Kidney glomerular epithelial cell (primary cell): ENCODE measurements at regions not wholly inside any gene's neighbourhood (a gene's known extent, or its start where the extent isn't known, plus 50 kb on each side); places are given as distances from the start of the nearest gene placed in this dataset.
A peak's percentile ranks its signal among the peaks of the same experiment; 100 is the strongest.
"Not testable (repeated sequence)": the region's sequence is repeated elsewhere in the genome, so short reads cannot be mapped to it uniquely, and the experiment has no call there.

Experiments
- DNase-seq: peaks from one replicate; lab custom pipeline; 2025; lab: John Stamatoyannopoulos, UW

DNA sequence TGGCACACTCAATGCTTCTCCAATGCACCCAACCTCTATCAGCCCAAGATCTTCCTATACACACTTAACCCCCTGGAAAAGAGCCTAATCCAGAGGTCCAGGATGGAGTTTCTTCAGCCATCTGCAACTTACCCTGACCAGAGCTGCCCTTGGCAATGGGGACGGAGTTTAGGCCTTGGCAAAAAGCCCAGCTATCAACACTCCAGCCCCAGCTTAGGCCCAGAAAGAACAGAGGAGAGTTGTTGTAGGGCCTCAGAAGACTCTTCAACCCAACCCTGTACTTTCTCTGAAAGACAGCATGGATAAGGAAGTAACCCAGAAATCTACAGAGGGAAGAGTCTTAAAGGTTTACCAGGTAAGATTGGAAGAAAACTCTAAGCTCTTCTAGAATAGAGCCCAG, 219.3 kb upstream of the PELI2 start:
- no peak for DNase-seq

DNA sequence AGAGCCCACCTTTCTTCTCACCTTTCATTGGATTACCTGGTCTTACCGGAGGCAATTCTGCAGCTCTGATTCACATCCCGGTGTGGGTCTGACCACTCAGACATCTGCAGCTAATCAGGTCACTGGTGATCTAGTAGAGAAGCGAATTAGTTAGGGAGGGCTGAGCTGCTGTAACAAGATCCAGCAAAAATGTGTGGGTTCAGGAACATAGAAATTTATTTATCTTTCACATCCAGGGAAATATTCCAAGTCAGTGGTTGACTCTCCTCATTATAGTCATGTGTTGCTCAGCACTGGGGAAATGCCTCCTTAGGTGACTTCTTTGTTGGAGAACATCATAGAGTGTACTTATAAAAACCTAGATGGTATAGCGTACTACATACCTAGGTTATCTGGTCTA, 218.7 kb upstream of the PELI2 start:
- no peak for DNase-seq

DNA sequence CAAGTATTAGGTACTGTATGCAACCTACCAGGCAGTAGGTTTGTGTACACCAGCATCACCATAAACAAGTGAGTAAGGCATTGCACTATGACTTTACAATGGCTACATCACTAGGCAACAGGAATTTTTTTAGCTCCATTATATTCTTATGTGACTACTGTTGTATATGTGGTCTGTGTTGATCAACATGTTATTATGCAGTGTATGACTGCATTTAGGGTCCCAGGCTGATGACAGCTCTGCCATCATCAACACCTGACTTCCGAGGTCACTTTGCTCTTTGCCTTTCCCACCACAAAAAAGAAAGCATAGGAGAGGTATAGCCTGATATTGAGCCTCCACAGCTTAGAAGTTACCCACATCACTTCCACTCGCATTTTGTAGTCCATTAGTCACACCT, 217.5 kb upstream of the PELI2 start:
- DNase-seq = no peak

DNA sequence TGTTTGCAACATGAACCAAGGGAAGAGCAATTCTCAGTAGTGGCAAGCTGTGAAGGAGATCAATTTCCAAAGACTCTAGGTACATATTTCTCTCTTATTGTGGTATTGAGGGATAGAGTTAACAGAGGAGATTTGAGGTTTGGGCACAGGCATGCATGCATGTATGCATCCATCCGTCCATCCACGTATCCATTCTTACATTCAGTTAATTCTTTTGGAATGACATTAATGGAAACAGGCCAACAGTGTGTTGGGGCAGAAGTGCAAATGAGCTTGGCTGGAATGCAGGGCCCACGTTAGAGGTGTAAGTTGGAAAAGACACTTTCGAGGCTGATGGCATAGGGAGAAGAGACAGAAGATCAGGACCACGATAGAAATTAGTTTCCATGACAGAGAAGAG, 216.9 kb upstream of the PELI2 start:
- DNase-seq = no peak

DNA sequence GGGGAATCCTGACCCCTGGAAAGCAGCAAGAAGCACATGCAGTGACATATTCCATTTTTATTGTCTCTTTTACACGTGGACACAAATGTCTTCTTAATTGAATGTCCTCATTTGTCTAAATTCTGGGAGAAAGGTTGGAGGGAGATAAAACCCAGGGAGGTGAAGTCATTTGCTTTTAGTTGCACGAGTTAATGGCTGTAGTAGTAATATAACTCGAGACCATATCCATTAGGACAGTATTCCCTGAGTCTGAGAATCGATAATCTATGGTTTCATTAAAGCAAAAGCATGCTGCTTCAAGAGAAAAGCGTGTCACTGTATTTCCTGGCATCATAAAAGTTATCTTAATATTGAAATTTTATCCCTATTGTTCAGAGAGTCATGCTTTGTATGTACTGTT, 216.0 kb upstream of the PELI2 start:
- DNase-seq = no peak

DNA sequence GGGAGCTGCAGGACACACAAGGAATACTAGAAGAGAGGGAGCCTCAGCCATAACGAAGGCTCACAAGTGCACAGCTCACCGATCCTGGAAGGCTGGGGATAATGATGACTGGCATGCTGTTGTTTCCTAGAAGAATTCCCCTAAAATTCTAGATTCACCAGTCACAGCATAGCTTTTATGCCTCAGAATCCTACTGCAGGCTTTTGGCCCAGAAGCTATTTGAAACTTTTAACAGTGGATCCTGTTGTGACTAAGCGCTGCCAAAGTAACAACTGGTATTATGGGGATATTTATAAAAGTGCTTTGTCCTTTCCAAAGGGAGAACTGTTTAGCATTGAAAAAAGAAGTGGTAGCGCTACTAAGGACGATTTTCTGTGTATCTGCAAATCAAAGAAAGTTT, 214.1 kb upstream of the PELI2 start:
- no peak for DNase-seq

DNA sequence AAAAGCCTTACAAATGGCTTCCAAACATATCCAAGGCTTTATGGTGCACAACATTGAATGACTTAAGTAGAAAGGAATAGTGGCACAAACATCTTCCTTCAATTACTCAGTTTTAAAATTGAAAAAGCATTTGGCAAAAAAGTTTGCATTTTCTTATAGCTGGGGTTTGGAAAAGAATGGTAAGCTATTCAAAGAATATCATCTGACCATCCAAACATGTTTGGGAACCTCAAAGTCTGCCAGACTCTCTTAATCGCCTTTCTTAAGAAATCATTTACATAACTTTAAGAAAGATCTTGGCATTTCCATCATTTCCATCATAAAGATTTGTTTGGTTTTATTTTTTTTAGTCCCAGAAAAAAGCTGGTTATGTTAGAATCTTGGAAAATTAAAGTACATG, 210.1 kb upstream of the PELI2 start:
- no peak for DNase-seq

DNA sequence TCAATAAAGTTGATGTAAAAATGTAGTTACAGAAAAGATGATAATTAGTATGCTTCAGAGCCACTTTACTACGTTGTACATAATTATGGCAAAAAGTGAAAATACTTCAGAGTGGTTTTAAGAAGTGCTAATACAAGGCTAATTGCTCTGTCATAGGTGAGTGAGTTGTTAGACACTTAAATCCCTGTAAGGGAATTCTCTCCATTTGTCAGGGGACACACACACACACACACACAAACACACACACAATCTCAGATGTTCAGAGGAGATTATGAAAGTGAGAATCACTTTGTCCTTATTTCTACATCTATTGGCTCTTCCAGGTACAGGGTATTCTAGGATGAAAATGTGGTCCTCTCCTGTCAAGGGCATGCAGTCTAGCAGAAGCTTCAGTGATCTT, 208.3 kb upstream of the PELI2 start:
- DNase-seq = no peak

DNA sequence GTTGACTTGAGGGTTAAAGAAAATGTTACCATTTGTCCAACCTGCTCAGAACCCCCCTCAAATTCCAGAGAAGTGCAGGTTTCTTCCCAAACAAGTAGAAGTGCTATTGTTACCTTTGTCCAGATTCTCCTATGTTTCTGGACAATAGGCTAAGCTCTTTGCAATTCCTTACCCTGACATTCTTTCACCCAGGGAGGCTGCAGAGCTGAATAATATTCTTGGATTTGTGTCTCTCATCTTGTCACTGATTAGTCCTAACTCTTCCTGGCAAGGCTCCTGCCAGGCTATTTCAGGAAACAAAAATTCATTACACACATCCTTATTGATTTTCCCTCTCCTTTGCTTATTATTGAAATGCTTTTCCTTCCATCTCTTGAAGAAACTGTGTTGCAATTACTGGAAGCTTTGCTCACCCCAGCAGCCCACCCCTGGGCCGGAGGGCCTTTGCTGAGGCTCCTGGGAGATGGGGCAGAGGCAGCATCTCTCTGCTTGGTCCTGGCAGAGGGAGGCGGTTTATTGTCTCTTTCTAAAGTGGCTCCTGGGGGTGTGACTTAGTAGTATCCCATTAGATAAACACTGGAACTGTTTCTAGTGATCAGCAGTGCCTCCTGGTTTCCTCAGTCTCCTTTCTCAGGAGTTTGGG, 207.5 kb upstream of the PELI2 start:
- DNase-seq = no peak

DNA sequence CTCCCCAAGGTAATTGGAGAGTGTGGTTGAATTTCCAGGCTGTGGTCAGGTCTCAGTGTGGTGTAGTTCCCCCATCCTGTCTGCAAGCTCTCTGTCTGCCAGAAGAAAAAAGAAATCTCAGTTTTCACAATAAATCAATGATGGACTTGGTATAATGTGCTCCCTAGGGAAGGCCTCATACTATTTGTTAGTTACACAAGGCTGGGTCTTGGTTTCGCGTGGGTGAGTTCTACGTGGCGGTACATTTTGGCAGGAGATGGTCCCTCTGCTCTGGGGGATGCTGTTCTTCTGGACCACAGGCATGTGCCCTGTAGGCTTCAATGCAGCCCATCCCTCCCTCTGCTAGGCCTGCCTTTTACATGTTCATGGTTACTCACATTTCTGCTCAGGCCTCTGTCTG, 206.4 kb upstream of the PELI2 start:
- DNase-seq = peak; percentile 30

DNA sequence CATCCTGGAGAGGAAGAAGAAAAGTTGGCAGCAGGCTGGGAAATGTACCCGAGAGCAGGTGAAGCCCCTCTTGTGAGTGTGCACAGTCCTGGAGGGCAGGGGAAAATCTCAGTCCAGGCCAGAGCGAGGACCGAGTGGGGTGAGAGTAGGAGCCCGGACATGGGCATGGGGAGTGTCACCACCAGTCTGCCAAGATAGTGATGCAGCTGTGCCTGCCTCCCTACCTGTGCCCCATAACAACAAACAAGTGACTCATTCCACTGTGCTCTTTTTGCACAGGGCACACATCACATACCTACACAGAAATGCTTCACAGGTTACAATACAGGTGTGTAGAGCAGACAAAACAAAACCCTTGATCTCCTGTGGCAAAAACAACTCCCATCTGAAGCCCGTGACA, 205.9 kb upstream of the PELI2 start:
- DNase-seq = no peak

DNA sequence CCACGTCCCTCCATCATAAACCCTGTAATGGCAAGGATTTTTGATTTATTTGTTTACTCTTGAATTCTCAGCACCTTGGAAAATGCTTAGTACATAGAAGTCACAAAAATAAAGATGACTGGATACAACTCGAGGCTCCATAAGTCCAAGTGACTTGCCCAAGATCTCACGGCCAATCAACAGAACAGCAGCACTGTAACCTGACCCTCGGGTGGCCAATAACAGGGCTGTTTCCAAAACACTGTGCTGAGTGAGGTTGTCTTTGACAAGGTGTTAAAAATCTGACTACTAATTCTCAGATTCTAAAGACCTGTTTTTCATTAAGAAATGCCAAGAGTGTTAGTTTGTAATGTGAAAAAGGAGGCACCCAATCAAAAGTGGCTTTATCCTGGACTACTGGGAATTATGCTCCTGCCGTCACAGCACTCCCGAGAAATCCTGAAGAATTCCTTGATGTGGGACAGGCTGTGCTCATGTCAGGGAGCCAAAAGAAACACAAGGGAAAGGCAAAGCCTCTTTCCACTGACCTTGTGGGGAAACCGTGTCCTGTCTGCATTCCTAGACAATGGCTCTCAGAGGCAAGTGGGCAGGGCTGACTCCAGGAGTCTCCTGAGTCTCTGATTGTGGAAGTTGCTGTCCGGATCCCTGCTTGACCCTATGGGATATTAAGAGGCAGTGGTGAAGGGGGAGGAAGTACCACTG, 204.7 kb upstream of the PELI2 start:
- peak; percentile 70 for DNase-seq

DNA sequence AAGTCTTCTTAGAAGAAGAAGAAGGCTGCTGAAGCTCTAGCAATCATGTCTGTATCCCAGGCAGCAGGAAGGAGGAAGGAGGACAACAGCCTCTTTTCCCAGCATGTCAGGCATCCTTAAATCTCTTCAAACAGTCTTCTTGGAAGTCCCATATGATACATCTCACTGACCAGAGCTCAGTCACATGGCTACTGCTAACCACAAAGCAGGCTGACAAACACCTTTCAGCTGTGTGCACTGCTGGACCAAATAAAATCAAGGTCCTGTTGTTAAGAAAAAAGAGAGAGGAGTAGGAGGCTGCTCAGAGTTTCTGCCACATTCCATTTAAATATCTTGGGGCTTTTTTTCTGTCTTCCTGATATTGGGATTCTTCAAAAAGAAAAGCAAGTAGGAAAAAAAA, 203.4 kb upstream of the PELI2 start:
- DNase-seq = peak; percentile 61

DNA sequence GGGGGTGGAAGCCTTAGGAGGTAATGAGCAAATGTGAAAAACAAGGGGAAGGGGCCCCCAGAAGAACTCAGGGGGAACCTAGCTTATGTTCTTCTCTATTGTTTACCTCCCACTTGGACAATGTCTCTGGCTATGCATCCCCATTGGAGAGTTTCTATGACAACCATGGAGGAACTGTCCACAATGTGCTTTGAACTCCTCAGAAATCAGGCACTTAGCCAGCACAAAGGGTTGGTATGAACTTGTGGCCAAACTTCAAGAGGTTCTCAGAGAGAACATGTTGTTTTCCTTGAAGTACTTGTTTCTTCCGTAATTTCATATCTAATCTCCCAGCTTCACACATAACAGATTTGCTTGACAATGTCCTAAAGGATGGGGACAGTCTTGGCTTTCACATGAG, 202.8 kb upstream of the PELI2 start:
- no peak for DNase-seq

DNA sequence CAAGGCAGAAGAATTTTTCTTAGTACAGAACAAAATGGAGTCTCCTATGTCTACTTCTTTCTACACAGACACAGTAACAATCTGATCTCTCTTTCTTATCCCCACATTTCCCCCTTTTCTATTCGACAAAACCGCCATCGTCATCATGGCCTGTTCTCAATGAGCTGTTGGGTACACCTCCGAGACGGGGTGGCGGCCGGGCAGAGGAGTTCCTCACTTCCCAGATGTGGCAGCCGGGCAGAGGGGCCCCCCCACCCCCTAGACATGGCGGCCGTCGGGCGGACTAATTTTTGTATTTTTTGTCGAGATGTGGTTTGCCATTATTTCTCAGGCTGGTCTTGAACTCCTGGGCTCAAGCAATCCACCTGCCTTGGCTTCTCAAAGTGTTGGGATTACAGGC, 198.4 kb upstream of the PELI2 start:
- not testable (repeated sequence) for DNase-seq

DNA sequence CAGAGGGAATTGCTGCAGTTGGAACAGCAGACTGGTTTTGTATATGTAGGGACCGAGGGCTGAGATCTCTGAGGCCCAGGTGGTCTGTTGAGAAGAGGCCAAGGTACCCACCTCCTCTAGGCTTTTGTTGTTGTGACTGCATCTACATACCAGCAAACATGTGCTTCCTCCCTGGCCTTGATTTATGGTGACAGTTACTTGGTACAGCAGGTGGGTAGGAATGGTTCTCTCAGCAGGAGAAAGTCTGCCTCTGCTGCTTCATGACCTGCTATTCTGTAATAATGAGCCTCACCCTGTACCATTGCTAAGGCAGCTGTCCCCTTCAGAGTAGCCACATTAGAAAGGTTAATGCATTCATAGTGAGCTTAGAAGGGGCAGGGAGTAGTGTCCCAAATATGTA, 196.7 kb upstream of the PELI2 start:
- DNase-seq = no peak

DNA sequence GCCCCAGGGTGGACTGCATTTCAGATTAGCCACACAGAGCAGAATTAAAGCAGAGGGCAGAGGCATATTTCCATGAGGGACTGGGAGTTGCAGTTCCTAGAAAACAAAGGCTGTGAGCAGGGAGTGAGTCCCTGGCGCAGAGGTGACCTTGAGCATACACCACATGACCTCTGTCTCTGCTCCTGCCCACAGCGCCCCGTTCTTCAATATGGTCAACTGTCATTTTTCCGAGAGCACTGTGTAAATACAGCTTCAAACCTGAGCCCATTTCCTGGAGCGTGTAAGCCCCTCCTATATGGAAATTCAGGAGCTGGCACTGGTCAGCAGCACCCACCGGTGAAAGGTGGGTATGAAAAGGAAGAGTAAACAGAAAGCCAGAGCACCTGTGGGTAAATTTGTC, 192.2 kb upstream of the PELI2 start:
- no peak for DNase-seq

DNA sequence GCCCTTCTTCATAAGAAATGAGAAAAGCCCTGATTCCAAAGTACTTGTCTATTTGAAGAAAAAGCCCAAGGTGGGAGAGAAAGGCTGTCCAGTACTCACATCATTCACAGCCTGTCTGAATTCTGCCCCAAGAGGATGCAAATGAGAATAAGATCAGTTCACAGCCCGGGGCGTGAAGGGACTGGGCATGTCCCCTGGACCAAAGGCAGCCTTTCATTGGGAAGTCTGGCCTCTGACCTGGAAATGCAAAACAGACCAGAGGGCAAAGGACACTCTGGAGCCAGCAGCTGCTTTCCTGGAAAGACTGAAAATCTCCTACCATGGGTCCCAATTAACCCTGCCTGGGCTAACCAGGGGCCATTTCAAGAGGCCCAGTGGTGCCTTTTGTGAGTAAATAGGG, 191.2 kb upstream of the PELI2 start:
- no peak for DNase-seq

DNA sequence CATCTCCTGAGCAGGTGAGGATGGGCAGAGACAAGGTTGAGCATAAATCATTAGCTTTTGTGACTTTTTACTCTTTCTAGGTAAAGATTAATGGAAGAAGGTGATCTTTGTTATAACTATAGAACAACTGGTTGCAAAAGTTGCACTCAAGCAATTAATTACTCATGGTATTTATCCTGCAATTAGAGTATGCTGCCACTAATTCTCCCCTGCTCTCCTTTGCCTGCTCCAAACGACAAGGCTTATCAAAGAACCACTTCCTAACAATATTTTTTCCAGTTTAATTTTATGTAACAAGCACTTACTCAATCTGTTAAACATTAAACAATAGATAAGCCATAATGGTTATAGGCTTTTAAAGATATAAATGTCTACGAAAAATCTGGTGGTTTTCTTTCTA, 189.9 kb upstream of the PELI2 start:
- no peak for DNase-seq

DNA sequence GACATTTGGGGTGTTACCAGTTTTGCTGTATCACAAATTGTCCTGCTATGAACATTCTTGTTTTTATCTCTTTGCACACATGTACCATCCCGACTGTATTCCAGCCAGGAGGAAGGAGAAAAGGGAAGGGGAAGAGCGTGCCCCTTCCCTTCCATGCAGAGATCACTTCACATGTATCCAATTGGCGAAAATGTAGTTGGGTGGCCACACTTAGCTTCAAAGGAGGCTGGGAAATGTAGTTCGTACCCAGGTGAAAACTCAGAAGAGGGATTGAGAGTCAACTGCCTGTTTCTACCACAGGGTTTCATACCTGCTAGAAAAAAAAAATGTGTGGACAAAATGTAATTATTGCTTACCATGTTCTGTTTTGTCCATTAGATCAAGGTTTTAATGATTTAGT, 189.1 kb upstream of the PELI2 start:
- DNase-seq = no peak

DNA sequence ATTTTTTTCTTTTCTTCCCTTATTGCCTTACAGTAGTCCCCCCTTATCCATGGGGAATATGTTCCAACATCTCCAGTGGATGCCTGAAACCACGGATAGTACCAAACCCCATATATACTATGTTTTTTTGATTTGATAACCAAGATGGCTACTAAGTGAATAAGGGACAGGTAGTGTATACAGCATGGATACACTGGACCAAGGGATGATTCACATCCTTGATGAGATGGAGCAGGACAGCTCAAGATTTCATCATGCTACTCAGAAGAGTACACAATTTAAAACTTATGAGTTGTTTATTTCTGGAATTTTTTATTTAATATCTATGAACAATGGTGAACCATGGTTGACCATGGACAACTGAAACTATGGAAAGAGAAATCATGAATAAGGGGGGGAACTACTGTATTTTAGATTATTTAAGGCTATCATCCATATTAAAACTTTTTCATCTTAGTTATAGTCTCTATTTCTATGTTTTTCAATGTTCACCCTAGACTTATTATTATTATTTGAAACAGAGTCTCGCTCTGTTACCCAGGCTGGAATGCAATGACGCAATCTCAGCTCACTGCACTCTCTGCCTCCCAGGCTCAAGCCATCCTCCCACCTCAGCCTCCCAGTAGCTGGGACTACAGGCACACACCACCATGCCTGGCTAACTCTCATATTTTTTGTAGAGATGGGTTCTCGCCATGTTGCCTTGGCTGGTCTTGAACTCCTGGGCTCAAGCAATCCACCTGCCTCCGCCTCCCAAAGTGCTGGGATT, 188.0 kb upstream of the PELI2 start:
- no peak for DNase-seq

DNA sequence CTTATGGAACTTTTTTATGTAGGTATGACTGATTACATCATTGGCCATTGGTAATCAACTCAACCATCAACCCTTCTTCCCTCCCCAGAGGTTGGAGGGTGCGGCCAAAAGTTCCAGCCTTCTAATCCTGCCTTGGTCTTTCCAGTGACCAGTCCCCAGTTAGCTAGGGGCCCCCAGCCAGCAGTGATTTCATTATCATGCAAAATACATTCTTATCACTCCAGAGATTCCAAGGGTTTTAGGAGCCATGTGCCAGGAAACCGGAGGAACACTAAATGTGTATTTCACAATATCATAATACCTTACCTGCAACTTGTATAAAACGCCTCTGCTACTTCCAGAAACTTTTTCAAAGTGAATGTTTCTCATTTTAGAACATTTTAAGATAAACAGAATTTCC, 181.5 kb upstream of the PELI2 start:
- DNase-seq = no peak

DNA sequence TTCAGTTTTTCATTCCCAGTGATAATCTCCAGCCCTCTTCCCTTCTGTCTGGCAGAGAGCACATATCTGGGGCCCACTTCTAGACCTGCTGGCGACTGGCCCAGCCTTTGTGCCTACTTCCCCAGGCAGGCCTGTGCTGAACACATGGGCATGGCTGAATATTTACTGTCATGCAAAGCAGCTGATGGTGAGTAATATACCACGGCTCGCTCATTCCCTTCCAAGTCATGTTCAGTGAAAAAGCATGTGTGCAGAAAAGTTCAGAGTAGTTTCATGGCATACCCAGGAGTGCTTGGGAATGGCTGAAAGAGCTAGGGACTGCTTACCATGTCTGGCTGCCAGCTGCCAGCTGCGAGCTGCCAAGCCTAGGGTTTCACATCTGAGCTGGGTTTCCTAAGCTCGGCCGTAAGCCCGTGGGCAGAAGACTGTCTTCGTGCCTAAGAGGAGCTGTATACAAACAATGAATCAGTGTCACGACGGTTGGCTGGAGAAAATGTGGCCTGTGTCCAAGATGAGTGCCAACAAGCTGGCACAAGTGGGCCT, 179.9 kb upstream of the PELI2 start:
- no peak for DNase-seq
